Hypothalamus (tissue), 51 donors: ENCODE measurements at regions not wholly inside any gene's neighbourhood (a gene's known extent, or its start where the extent isn't known, plus 50 kb on each side); places are given as distances from the start of the nearest gene placed in this dataset.

Experiments used
- DNase-seq, 51 donors: peaks; one replicate each; lab custom pipeline; 2025; lab: John Stamatoyannopoulos, UW

- no peak for DNase-seq
These were observed 214.2 kb upstream of the PCSK2 start for GRCh38 chr20:17012546-17013226.

- peak in 18 of 51 donors; percentile 1 to 59 (median 9) for DNase-seq
These were observed 212.6 kb upstream of the PCSK2 start for GRCh38 chr20:17014217-17014616.

GRCh38 chr20:17014756-17015366 lies 212.0 kb upstream of the PCSK2 start:
- no peak for DNase-seq

GRCh38 chr20:17017232-17017631 lies 209.6 kb upstream of the PCSK2 start:
- DNase-seq = no peak

GRCh38 chr20:17021481-17021880 lies 205.4 kb upstream of the PCSK2 start:
- DNase-seq = no peak

GRCh38 chr20:17023036-17023435 lies 203.8 kb upstream of the PCSK2 start:
- no peak for DNase-seq

- DNase-seq = no peak
These were observed 203.0 kb upstream of the PCSK2 start for GRCh38 chr20:17023806-17024205.

GRCh38 chr20:17024513-17025119 lies 202.2 kb upstream of the PCSK2 start:
- no peak for DNase-seq

- DNase-seq = no peak
These were observed 200.5 kb upstream of the PCSK2 start for GRCh38 chr20:17026346-17026745.

GRCh38 chr20:17029698-17030097 lies 197.1 kb upstream of the PCSK2 start:
- no peak for DNase-seq

GRCh38 chr20:17036541-17036940 lies 190.3 kb upstream of the PCSK2 start:
- no peak for DNase-seq

- no peak for DNase-seq
These were observed 184.7 kb upstream of the PCSK2 start for GRCh38 chr20:17042122-17042521.

GRCh38 chr20:17043323-17043722 lies 183.5 kb upstream of the PCSK2 start:
- no peak for DNase-seq

- no peak for DNase-seq
These were observed 181.9 kb upstream of the PCSK2 start for GRCh38 chr20:17044891-17045290.

GRCh38 chr20:17059465-17059864 lies 167.4 kb upstream of the PCSK2 start:
- no peak for DNase-seq

GRCh38 chr20:17061715-17062114 lies 165.1 kb upstream of the PCSK2 start:
- no peak for DNase-seq

- no peak for DNase-seq
These were observed 164.1 kb upstream of the PCSK2 start for GRCh38 chr20:17062712-17063111.

- DNase-seq = no peak
These were observed 159.9 kb upstream of the PCSK2 start for GRCh38 chr20:17066902-17067301.

- no peak for DNase-seq
These were observed 158.6 kb upstream of the PCSK2 start for GRCh38 chr20:17068084-17068711.

- no peak for DNase-seq
These were observed 149.8 kb upstream of the PCSK2 start for GRCh38 chr20:17077030-17077429.

GRCh38 chr20:17083738-17084137 lies 143.1 kb upstream of the PCSK2 start:
- DNase-seq = no peak

GRCh38 chr20:17084909-17085308 lies 141.9 kb upstream of the PCSK2 start:
- no peak for DNase-seq
